H1 (cell line): ENCODE measurements at regions not wholly inside any gene's neighbourhood (a gene's known extent, or its start where the extent isn't known, plus 50 kb on each side); places are given as distances from the start of the nearest gene placed in this dataset.

Source experiments
- SRF ChIP-seq: IDR thresholded peaks from 2 replicates; pipeline ENCODE4 v1.6.1; 2011; ENCODE audit warnings: mild to moderate bottlenecking, low read depth, low read length, moderate library complexity

- TF ChIP-seq SRF: no peak
These were observed 143.3 kb downstream of the C1D start (continued) for GRCh38 chr2:67919490-67919889.
